ENCODE measurements at regions not wholly inside any gene's neighbourhood (a gene's known extent, or its start where the extent isn't known, plus 50 kb on each side); places are given as distances from the start of the nearest gene placed in this dataset.

DNA sequence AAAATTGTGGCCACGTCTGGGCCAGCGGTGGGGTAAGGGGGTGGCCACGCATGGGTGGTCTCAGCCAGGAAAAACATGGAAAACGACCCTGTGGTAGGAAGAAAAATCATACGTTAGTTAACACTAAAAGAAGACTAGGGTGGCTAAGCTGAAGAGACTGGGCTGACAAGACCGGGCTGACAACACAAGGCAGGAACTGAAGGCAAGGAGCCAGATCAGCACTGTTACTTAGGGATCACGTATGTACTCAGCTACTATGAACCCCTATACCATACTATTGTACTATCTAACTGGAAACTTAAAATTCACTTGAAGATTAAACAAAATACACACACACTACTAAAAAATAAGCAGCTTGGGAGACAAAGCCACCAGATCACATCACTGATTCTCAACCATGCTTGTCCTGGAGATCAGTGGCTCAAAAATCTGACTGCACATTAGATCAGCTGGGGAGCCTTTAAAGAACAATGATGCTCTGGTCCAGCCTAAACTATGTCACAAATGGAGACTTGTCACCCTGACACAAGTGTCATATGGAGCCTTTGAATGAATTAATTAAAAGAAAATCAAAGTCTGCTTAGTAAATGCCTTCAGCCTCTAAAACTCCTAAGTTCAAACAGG, 442.2 kb downstream of the SHQ1 start:
- TF ChIP-seq, protein P1, sequence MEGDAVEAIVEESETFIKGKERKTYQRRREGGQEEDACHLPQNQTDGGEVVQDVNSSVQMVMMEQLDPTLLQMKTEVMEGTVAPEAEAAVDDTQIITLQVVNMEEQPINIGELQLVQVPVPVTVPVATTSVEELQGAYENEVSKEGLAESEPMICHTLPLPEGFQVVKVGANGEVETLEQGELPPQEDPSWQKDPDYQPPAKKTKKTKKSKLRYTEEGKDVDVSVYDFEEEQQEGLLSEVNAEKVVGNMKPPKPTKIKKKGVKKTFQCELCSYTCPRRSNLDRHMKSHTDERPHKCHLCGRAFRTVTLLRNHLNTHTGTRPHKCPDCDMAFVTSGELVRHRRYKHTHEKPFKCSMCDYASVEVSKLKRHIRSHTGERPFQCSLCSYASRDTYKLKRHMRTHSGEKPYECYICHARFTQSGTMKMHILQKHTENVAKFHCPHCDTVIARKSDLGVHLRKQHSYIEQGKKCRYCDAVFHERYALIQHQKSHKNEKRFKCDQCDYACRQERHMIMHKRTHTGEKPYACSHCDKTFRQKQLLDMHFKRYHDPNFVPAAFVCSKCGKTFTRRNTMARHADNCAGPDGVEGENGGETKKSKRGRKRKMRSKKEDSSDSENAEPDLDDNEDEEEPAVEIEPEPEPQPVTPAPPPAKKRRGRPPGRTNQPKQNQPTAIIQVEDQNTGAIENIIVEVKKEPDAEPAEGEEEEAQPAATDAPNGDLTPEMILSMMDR (IDR thresholded peaks at IDR 0.05) = no peak
- Histone ChIP-seq H3K4me1 (peaks cover 74% of the 10 kb centered on the region), H3K9me3 (no peaks in the 10 kb centered on the region), H3K4me3 (no peak overlapping the region), H3K36me3 (no peaks in the 10 kb centered on the region), H3K27ac (no peak overlapping the region), H3K27me3 (ENCODE audit: low read depth) (no peaks in the 10 kb centered on the region)
- ATAC-seq = peak; percentile 31 to 43
- intact Hi-C loops (cut with DNase I) = no loop called here
- no peak for DNase-seq

DNA sequence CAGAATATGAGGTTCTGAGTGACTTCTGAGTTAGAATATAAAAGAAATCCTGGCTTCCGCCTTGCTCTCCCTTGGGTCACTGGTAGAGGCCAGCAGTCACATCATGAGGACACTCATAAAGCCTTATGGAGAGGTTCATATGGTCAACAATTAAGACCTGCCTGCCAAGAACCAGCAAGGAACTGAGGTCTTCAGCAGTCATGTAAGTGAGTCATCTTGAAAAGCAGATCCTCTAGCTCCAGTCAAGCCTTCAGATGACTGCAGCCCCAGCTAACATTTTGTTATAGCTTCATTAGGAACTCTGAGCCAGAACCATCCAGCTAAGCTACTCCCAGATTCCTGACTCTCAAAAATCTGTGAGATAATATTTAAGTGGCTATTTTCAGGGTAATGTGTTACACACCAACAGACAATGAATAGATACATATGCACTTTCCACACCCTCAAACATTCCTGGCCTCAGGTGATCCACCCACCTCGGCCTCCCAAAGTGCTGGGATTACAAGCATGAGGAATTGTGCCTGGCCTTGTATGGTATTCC, 447.2 kb downstream of the SHQ1 start:
- H3K27ac ChIP-seq = no peak overlapping the region
- H3K27me3 ChIP-seq (ENCODE audit: low read depth) = no peaks in the 10 kb centered on the region
- intact Hi-C loops (cut with DNase I) = no loop called here
- no peak for DNase-seq
- H3K4me1 ChIP-seq = peaks cover 46% of the 10 kb centered on the region
- H3K4me3 ChIP-seq = no peak overlapping the region
- peak in 1 of 2 donors; percentile 21 for ATAC-seq
- no peaks in the 10 kb centered on the region for H3K9me3 ChIP-seq
- H3K36me3 ChIP-seq = no peaks in the 10 kb centered on the region
- TF ChIP-seq, protein P1 (IDR thresholded peaks at IDR 0.05) = no peak

DNA sequence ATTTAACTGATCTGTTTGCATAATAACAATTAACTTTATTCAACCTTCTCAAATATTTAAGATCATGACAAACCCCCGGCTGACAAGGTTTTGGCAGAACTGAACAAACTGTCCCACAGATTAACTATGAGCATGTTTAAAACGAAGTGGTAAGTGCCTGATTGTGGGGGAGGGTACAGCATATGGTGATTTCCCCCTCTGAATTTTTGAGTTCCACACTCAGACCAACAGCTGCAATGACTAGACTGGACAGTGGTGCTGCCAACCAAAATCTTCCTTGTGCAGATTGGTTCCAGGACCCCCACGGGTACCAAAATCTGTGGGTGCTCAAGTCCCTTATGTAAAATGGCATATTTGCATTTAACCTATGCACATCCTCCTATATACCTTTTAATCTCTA, 449.5 kb downstream of the SHQ1 start:
- intact Hi-C loops (cut with DNase I) = no loop called here
- TF ChIP-seq, protein P1 (IDR thresholded peaks at IDR 0.05) = no peak

DNA sequence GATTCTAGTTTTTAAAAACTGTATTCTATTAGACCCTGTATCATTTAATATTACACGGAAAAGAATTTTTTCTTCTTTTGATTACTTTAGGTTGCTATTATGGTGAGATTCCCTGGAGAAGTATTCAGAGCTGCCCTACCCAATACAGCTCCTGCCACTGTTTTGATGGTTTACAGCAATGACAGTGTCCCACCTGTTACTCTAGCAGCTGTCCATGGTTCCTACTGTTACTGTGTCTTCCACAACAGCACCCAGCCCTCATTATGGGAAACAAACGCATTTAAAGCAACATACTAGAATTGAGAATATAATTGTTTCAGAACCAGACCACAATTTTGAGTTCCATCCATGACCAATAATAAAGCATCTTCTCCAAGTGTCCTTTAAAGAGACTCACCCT, 450.7 kb downstream of the SHQ1 start:
- Histone ChIP-seq H3K36me3 (no peaks in the 10 kb centered on the region), H3K27me3 (ENCODE audit: low read depth) (no peaks in the 10 kb centered on the region), H3K9me3 (no peaks in the 10 kb centered on the region), H3K4me1 (peaks cover 20% of the 10 kb centered on the region), H3K27ac (no peak overlapping the region), H3K4me3 (no peak overlapping the region)
- TF ChIP-seq, protein P1 (IDR thresholded peaks at IDR 0.05) = no peak
- ATAC-seq (peak in 1 of 2 donors; percentile 35), DNase-seq (no peak)
- intact Hi-C loops (cut with DNase I) = no loop called here

More for the DNA sequence above, 449.5 kb downstream of the SHQ1 start:
- Histone ChIP-seq H3K4me1 (peaks cover 30% of the 10 kb centered on the region), H3K9me3 (no peaks in the 10 kb centered on the region), H3K27me3 (ENCODE audit: low read depth) (no peaks in the 10 kb centered on the region), H3K27ac (no peak overlapping the region), H3K4me3 (no peak overlapping the region), H3K36me3 (no peaks in the 10 kb centered on the region)
- DNase-seq (no peak), ATAC-seq (no peak)

DNA sequence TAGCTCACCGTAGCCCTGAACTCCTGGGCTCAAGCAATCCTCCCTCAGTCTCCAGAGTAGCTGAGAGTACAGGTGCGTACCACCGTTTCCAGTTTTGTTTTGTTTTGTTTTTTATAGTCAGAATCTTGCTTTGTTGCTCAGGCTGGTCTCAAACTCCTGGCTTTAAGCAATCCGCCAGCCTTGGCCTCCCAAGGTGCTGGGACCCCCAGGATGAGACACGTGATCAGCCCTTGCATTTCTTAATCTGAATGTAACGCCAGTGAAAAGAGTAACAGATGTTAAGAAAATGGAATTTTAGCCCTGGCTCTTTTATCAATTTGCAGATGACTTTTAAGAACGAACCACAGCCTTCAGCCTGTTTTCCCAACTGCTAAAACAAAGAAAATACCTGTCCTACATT, 451.3 kb downstream of the SHQ1 start:
- TF ChIP-seq, protein P1 (IDR thresholded peaks at IDR 0.05) = no peak
- peaks cover 20% of the 10 kb centered on the region for H3K4me1 ChIP-seq
- ATAC-seq = no peak

More for the DNA sequence above, 451.3 kb downstream of the SHQ1 start:
- intact Hi-C loops (cut with DNase I) = no loop called here
- DNase-seq = no peak
- Histone ChIP-seq H3K36me3 (no peaks in the 10 kb centered on the region), H3K27ac (no peak overlapping the region), H3K4me3 (no peak overlapping the region), H3K9me3 (no peaks in the 10 kb centered on the region), H3K27me3 (ENCODE audit: low read depth) (no peaks in the 10 kb centered on the region)
